GM21515 (cell line): ENCODE measurements at regions not wholly inside any gene's neighbourhood (a gene's known extent, or its start where the extent isn't known, plus 50 kb on each side); places are given as distances from the start of the nearest gene placed in this dataset.
"Not testable (repeated sequence)": the region's sequence is repeated elsewhere in the genome, so short reads cannot be mapped to it uniquely, and the experiment has no call there.

Experiments
- ATAC-seq: cut with Tn5 transposase; IDR thresholded peaks from one replicate; pipeline ENCODE4 v1.9.1; 2021; ENCODE audit not compliant: unreplicated experiment

DNA sequence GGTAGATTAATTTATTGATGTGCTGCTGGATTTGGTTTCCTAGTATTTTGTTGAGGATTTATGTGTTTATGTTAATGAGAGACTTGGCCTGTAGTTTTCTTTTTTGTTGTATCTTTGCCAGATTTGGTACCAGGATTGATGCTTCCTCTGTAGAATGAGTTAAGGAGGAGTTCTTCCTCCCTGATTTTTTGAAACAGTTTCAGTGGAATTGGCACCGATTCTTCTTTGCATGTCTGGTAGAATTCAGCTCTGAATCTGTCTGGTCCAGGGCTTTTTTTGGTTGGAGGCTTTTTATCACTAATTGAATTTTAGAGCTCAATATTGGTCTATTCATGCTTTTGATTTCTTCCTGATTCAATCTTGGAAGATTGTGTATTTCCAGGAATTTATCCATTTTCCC, 174.0 kb upstream of the NDST4 start:
- no peak for ATAC-seq

DNA sequence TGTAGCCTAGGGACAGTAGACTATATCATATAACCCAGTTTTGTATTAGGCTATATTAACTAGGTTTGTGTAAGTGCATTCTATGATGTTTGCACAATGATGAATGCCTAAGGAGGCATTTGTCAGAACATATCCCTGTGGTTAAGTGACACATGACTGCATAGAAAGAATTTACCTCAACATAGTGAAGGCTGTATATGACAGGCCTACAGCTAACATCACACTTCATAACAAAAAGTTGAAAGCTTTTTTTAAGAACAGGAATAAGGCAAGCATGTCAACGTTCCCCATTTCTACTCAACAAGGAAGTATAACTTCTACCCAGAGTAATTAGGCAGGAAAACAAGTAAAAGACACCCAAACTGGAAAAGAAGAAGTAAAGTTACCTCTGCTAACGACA, 165.9 kb upstream of the NDST4 start:
- ATAC-seq, result no peak

- ATAC-seq, result no peak
Measured at GRCh38 chr4:115278830-115279229, 165.4 kb upstream of the NDST4 start.

DNA sequence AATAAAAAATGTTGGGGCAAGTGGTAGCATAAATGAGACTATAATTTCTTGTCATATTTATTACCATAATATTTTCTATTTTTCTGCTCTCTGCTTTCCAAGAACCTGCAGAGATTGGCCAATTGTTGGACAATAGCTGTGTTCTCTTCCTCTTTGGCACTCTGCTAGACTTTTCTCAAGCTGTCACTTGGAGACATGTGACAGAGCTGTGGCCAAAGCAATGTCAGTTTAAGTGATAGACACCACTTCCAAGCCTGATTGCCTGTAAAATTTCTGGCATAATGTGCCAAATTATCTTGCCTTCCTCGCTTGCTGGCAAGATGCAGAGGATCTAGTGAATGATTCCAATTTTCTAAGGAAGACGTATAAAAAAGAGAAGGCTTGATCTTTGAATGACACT, 162.2 kb upstream of the NDST4 start:
- ATAC-seq, result no peak

DNA sequence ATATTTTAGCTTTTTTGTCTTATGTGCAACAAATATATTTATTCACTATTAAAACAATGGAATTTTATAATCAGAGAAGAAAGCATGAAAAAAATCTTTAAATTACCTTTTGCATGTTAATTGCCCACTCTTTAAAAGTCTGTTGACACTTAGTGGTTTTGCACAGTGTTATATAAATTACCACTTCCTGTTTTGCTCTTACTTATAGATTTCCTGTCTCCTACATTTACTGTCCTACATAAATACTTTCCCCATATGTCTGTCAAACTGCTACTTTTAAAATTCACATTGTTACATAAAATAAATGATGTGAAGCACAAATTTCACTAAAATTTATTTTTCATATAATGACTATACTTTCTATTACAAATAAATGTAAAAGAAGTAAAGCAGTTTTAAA, 161.1 kb upstream of the NDST4 start:
- ATAC-seq, result peak; percentile 76

DNA sequence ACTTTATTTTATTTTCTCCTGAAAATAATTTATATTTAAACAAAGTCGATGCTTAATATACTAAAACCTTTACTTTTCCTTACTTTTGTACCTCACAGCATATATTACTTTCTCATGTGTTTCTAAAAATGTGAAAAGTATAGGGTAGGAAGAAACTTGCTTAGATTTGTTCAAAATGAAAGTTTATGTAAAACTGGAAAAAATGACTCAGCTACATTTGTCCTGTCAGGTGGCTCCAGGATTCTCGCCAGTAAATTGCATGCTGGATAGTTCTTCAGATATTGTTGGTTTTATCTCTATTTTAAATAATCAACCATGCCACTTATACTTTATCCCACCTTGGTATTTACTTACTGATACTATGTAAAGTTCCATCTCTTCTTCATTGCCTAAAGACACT, 159.2 kb upstream of the NDST4 start:
- no peak for ATAC-seq

DNA sequence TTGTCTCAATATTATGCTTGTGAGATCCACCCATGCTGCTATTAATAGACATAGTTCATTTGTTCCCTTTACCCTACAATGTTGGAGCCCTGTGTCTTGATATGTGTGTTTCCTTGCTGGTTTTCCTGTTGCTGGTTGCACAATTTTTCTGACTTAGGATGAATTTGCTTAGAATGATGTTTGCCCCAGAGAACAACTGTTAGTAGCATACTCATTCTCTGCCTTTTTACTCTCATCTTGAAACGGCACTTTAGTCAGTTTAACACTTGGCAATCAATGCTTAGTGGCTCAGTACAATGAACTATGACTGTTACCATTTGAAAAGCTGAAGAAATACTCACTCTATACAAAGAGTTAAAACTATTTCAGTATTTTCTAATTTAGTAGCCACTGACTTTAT, 158.8 kb upstream of the NDST4 start:
- no peak for ATAC-seq

DNA sequence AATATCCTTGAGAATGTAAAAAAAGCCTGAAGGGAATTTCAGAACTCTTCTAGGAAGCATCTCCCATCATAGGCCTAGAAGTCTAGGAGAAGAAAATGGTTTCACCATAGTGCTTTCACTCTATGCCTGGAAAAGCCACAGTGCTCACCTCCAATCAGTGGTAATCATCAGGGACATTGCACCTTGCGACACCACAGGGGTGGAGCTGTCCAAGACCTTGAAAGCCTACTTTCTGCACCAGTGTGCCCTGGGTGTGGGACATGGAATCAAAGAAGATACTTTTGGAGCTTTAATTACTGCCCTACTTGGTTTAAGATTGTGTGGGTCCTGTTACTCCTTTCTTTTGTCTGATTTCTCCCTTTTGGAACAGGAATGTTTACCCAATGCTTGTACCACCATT, 146.8 kb upstream of the NDST4 start:
- no peak for ATAC-seq

DNA sequence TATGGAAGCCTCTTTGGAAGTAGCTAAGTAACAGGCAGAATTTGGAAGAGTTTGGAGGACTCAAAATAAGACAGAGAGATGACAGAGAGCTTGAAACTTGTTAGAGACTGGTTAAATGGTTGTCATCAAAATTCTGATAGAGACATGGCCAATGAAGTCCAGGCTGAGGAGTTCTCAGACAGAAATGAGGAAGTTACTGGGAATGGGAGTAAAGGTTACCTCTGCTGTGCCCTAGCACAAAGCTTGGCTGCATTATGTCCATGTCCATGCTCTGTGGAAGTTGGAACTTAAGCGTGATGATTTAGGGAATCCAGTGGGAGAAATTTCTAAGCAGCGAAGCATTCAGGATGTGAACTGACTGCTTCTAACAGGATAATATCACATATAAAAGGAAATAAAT, 146.2 kb upstream of the NDST4 start:
- no peak for ATAC-seq

- no peak for ATAC-seq
Measured at GRCh38 chr4:115249808-115250207, 136.4 kb upstream of the NDST4 start.

GRCh38 chr4:115234405-115235093, 121.1 kb upstream of the NDST4 start:
- ATAC-seq, result no peak

GRCh38 chr4:115233600-115233999, 120.2 kb upstream of the NDST4 start:
- ATAC-seq, result peak; percentile 44

- ATAC-seq, result no peak
Measured at GRCh38 chr4:115229873-115230272, 116.5 kb upstream of the NDST4 start.

GRCh38 chr4:115228851-115229250, 115.4 kb upstream of the NDST4 start:
- ATAC-seq, result no peak

DNA sequence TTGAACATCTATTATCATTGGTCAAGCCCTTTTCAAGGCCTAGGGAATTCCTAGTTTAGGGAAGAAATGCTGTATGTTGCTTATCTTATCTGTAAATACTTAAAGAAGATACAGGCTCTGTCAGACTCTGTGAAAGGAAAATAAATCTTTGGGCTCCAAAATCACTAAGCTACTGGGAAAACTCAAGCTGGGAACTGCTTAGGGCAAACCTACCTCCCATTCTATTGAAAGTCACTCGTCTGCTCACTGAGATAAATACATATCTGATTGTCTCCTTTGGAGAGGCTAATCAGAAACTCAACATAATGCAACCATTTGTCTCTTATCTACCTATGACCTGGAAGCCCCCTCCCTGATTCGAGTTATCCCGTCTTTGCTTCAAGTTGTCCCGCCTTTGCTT, 108.6 kb upstream of the NDST4 start:
- no peak for ATAC-seq

DNA sequence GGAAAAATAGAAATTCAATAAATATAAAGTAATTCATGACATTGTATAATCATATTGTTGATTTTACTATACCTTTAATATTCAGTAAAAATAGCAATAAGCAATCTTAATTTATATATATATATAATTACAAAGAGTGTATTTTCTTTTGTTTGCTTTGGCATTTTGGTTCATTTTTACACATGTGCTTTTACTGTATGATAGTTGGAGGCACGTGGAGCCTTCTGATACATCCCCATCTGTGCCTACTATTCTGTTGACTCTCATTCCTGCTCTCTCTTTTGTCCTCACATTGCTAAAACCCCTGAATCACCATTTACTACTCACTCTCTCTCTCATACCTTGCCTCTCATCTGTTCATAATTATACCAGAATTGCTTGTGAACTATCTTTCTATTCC, 106.4 kb upstream of the NDST4 start:
- ATAC-seq, result no peak

GRCh38 chr4:115219315-115219860, 106.0 kb upstream of the NDST4 start:
- ATAC-seq, result no peak

- ATAC-seq, result no peak
Measured at GRCh38 chr4:115215935-115216334, 102.5 kb upstream of the NDST4 start.

GRCh38 chr4:115213716-115214115, 100.3 kb upstream of the NDST4 start:
- ATAC-seq, result no peak

- ATAC-seq, result no peak
Measured at GRCh38 chr4:115201042-115201330, 87.6 kb upstream of the NDST4 start.

DNA sequence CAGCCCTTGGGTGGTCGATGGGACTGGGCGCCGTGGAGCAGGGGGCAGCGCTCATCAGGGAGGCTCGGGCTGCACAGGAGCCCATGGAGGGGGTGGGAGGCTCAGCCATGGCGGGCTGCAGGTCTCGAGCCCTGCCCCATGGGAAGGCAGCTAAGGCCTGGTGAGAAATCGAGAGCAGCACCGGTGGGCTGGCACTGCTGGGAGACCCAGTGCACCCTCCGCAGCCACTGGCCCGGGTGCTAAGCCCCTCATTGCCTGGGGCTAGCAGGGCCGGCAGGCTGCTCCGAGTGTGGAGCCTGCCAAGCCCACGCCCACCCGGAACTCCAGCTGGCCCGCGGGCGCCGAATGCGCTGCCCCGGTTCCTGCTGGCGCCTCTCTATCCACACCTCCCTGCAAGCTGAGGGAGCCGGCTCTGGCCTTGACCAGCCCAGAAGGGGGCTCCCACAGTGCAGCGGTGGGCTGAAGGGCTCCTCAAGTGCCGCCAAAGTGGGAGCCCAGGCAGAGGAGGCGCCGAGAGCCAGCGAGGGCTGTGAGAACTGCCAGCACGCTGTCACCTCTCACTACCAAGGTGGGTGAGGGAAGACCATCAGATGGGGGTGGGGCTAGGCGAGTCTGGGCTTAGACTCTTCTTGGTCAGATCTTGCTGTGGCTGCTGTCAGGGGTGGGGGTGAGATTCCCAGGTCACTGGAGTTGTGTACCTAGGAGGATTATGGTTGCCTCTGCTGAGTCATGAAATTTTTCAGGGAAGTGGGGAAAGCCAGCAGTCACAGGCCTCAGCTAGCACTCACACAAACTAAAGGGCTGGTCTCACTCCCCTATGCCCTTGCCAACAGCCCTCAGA, 87.0 kb upstream of the NDST4 start:
- not testable (repeated sequence) for ATAC-seq

DNA sequence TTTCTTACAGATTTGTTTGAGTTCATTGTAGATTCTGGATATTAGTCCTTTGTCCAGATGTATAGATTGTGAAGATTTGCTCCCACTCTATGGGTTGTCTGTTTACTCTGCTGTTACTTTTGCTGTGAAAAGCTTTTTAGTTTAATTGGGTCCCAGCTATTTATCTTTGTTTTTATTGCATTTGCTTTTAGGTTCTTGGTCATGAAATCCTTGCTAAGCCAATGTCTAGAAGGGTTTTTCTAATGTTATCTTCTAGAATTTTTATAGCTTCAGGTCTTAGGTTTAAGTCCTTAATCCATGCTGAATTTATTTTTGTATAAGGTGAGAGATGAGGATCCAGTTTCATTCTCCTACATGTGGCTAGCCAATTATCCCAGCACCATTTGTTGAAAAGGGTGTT, 81.2 kb upstream of the NDST4 start:
- ATAC-seq, result not testable (repeated sequence)
